Stimulated activated effector memory CD8-positive, alpha-beta T cell treated with anti-CD3 and anti-CD28 coated beads, Interleukin-12 subunit alpha, Interleukin-12 subunit beta, amount 100 ng/mL, for 72 hours (primary cell): ENCODE measurements at regions not wholly inside any gene's neighbourhood (a gene's known extent, or its start where the extent isn't known, plus 50 kb on each side); places are given as distances from the start of the nearest gene placed in this dataset.

Experiments
- ATAC-seq: fragments of 150-1000 bp; cut with Tn5 transposase; 2 replicates; pipeline ENCODE4 v1.10.0; 2021
- DNase-seq, 2 donors: peaks; one replicate each; pipeline ENCODE4 v3.0.0; 2021 to 2022; ENCODE audit warnings: low spot score in 2 of 2
- H3K27ac Mint-ChIP-seq: one replicate; pipeline ENCODE4 v1.8.0; 2022; ENCODE audit warnings: mild to moderate bottlenecking, mixed read lengths
- H3K36me3 Mint-ChIP-seq: one replicate; pipeline ENCODE4 v1.8.0; 2022; ENCODE audit warnings: mild to moderate bottlenecking, mixed read lengths
- H3K4me1 Mint-ChIP-seq: one replicate; pipeline ENCODE4 v1.8.0; 2022; ENCODE audit warnings: mixed read lengths
- H3K4me3 Mint-ChIP-seq: one replicate; pipeline ENCODE4 v1.8.0; 2022; ENCODE audit warnings: mild to moderate bottlenecking, mixed read lengths
- H3K9me3 Mint-ChIP-seq: one replicate; pipeline ENCODE4 v1.8.0; 2022; ENCODE audit warnings: mixed read lengths

DNA sequence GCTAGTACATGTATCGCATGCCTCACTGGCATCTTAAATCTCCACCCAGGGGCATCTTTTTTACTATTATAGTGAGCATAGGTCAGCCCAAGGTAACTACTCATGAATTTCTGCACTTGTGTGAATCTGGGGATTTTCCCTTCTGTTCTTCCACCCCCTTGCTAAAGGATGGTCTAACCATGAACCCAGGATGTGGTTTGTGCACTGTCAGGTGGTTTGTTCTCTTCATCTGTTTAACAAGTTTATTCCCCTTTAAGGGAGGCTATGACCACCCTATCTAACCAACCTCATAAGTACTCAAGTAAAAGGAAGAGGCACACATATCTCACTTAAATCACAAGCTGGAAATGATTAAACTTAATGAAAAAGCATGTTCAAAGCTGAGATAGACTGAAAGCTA lies 243.0 kb downstream of the RPRM start:
- ATAC-seq (peak; percentile 95), DNase-seq (peak in 1 of 2 donors; percentile 53)
- Mint-ChIP-seq H3K27ac (no peak overlapping the region), H3K36me3 (no peaks in the 10 kb centered on the region), H3K4me3 (no peak overlapping the region), H3K9me3 (peaks cover 3% of the 10 kb centered on the region), H3K4me1 (peaks cover 8% of the 10 kb centered on the region)

- Mint-ChIP-seq H3K27ac (no peak overlapping the region), H3K4me1 (peaks cover 8% of the 10 kb centered on the region), H3K9me3 (peaks cover 3% of the 10 kb centered on the region), H3K4me3 (no peak overlapping the region), H3K36me3 (no peaks in the 10 kb centered on the region)
- ATAC-seq (peak; percentile 37), DNase-seq (no peak)
Observed at GRCh38 chr2:153232464-153232863, 246.1 kb downstream of the RPRM start.

GRCh38 chr2:153230977-153231376 lies 247.6 kb downstream of the RPRM start:
- Mint-ChIP-seq H3K9me3 (peaks cover 7% of the 10 kb centered on the region), H3K36me3 (no peaks in the 10 kb centered on the region), H3K27ac (no peak overlapping the region), H3K4me3 (no peak overlapping the region), H3K4me1 (peaks cover 6% of the 10 kb centered on the region)
- DNase-seq (no peak), ATAC-seq (no peak)

DNA sequence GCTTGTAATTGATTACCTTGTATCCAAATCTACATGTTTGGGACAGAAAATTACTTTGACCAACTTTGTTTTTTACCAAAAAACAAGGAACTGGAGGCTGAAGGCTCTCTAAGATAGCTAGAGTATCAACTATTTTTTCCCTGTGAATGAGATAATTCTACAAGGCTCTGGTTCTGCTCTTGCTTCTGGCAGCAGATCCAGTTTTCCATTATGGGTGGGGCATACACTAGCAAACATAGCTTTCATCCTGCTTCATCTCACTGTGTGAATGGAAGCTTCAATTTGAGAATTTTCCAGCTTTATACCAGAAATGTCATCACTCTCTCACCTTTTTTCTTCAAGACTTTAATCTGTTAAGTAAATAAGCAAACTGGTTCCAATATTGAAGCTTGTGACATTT lies 249.7 kb downstream of the RPRM start:
- ATAC-seq (no peak), DNase-seq (no peak)
- H3K4me3 Mint-ChIP-seq, result no peak overlapping the region
- H3K27ac Mint-ChIP-seq, result no peak overlapping the region
- peaks cover 11% of the 10 kb centered on the region for H3K9me3 Mint-ChIP-seq
- H3K36me3 Mint-ChIP-seq, result no peaks in the 10 kb centered on the region
- no peaks in the 10 kb centered on the region for H3K4me1 Mint-ChIP-seq

DNA sequence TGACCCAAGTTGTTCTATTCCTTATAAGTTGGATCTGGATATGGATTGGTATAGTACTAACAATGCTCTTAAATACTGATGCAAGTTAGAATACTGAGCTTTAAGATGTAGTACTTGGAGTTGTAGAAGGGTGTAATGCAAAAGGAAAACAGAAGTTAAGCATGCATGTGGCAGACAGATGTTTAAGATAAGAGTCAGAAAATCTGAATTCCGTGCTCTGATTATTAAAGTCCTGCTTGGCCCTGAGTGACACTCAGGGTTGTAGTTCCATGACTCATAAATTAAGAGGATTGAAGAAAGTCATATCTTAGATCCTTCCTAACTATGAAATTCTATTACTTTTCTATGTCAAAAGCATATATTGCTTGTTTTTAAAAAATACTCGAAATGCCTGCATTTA lies 250.6 kb downstream of the RPRM start:
- H3K9me3 Mint-ChIP-seq, result peaks cover 12% of the 10 kb centered on the region

GRCh38 chr2:153222231-153223165 lies 256.1 kb downstream of the RPRM start:
- no peak for ATAC-seq
- Mint-ChIP-seq H3K4me3 (no peak overlapping the region), H3K36me3 (no peaks in the 10 kb centered on the region), H3K9me3 (peaks cover 12% of the 10 kb centered on the region), H3K27ac (no peak overlapping the region), H3K4me1 (no peaks in the 10 kb centered on the region)
- DNase-seq, result no peak

More for the DNA sequence above, 250.6 kb downstream of the RPRM start:
- DNase-seq (no peak), ATAC-seq (no peak)
- no peak overlapping the region for H3K27ac Mint-ChIP-seq
- H3K4me3 Mint-ChIP-seq, result no peak overlapping the region
- no peaks in the 10 kb centered on the region for H3K4me1 Mint-ChIP-seq
- no peaks in the 10 kb centered on the region for H3K36me3 Mint-ChIP-seq

GRCh38 chr2:153221506-153221905 lies 257.1 kb downstream of the RPRM start:
- H3K4me3 Mint-ChIP-seq, result no peak overlapping the region
- DNase-seq (no peak), ATAC-seq (no peak)
- no peak overlapping the region for H3K27ac Mint-ChIP-seq
- peaks cover 8% of the 10 kb centered on the region for H3K9me3 Mint-ChIP-seq
- H3K36me3 Mint-ChIP-seq, result no peaks in the 10 kb centered on the region
- no peaks in the 10 kb centered on the region for H3K4me1 Mint-ChIP-seq

DNA sequence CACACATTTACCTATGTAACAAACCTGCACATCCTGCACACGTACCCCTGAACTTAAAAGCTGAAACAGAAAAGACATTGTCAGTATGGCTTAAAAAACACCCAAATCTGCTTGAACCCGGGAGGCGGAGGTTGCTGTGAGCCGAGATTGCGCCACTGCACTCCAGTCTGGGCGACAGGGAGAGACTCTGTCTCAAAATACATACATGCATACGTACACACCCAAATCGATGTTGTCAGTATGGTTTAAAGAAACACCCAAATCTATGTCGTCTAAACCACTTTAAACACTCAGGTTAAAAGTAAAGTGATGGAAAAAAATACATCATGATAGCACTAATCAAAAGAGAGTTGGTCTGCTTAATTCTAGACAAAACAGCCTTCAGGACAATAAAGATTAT lies 257.5 kb downstream of the RPRM start:
- no peaks in the 10 kb centered on the region for H3K36me3 Mint-ChIP-seq
- no peak overlapping the region for H3K27ac Mint-ChIP-seq
- DNase-seq (no peak), ATAC-seq (no peak)
- peaks cover 8% of the 10 kb centered on the region for H3K9me3 Mint-ChIP-seq
- H3K4me3 Mint-ChIP-seq, result no peak overlapping the region
- H3K4me1 Mint-ChIP-seq, result no peaks in the 10 kb centered on the region

DNA sequence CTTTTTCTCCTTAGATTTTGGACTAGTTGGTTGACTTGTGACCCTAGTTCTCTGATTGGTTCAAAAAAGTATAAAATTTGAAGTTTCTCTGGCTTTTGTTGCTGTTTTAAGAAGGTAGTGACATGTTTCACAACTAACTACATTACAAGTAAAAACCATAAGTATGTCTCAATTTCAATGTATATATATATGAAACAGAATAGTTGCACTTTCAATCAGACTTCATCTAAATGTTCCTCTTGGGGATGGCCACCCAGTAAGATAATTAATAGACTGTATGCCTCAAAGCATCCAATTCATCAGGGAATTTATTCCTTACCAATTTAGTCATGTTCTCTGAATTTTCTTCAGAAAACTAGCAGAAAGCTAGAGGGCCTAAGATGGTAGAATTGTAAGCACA lies 259.7 kb downstream of the RPRM start:
- ATAC-seq, result no peak
- Mint-ChIP-seq H3K4me3 (no peak overlapping the region), H3K4me1 (no peaks in the 10 kb centered on the region), H3K9me3 (peaks cover under 1% of the 10 kb centered on the region), H3K36me3 (no peaks in the 10 kb centered on the region), H3K27ac (no peak overlapping the region)
- DNase-seq, result no peak

DNA sequence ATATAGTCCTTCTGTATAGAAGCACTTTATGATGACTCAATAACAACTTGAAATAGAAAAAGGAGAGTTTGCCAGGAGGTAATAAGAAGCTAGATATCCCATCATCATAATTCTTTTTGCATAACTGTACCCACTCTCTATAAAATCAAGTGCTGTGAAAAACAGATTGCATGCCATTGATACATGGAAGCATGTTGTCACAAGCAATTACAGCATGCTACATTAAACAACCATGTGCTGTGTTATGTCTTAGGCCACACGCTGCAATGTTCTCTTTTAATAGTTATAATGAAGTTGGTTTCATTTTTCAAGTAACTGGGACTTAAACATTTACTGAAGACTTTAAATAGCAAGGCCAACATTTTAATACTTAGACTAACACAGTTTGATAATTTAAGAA lies 264.2 kb downstream of the RPRM start:
- Mint-ChIP-seq H3K36me3 (no peaks in the 10 kb centered on the region), H3K4me3 (no peak overlapping the region), H3K9me3 (no peaks in the 10 kb centered on the region), H3K27ac (no peak overlapping the region), H3K4me1 (no peaks in the 10 kb centered on the region)
- ATAC-seq (no peak), DNase-seq (no peak)

DNA sequence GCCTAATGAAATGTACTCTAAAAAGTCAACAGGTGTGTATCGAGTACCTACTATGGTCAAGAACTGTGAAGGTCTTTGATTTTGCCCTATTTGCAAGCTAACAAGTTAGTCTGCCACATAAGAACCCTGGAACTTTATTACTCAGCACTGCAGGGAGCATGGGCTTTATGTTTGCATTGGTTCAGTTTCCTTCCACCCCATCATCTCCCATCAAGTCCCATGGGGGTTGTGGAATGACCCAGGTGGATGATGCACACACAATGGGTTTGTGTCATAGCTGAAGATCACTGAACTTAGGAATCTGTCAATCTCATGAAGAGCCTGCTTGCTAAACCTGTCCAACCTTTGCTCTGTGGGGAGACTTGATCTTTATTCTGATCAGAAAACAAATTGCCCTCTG lies 265.5 kb downstream of the RPRM start:
- no peaks in the 10 kb centered on the region for H3K36me3 Mint-ChIP-seq
- no peak for DNase-seq
- H3K27ac Mint-ChIP-seq, result no peak overlapping the region
- no peaks in the 10 kb centered on the region for H3K9me3 Mint-ChIP-seq
- ATAC-seq, result no peak
- no peak overlapping the region for H3K4me3 Mint-ChIP-seq
- no peaks in the 10 kb centered on the region for H3K4me1 Mint-ChIP-seq

- Mint-ChIP-seq H3K4me3 (no peak overlapping the region), H3K9me3 (peaks cover 12% of the 10 kb centered on the region), H3K4me1 (no peaks in the 10 kb centered on the region), H3K27ac (no peak overlapping the region), H3K36me3 (no peaks in the 10 kb centered on the region)
- DNase-seq, result no peak
- ATAC-seq, result peak; percentile 43
Observed at GRCh38 chr2:153197402-153198386, 280.9 kb downstream of the RPRM start.

DNA sequence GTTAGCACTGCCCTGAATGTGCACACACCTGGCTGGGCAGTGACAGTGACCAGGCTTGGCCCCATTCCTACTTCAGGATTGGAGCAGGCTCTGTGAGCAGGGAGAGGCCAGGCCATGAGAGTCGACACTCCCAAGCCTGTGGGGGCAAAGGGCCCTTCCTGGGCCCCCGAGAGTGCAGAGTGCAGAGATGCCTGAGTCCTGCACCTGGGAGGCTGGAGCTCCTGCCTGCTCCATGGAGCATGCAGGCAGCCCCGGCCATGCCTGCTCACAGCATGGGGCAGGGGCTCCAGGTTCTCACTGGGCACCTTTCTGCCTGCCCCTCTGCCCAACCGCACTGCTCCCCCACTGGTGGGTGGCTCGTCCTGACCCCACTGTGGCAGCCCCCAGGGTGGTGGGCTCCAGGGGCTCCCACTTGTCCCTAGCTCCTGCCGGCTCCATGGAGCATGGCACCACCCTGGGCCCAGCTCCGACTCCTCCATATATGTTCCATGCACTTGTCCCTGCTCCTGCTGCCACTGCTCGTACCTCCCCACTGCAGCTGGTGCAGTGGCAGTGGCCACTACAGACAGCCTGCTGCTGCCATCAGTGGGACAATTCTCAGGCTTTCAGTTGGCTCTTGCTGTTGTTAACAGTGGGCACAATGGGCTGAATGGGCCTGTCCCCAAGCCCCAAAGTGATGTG lies 282.0 kb downstream of the RPRM start:
- no peak overlapping the region for H3K4me3 Mint-ChIP-seq
- peaks cover 17% of the 10 kb centered on the region for H3K9me3 Mint-ChIP-seq
- DNase-seq (no peak), ATAC-seq (peak; percentile 25)
- H3K27ac Mint-ChIP-seq, result no peak overlapping the region
- H3K4me1 Mint-ChIP-seq, result no peaks in the 10 kb centered on the region
- no peaks in the 10 kb centered on the region for H3K36me3 Mint-ChIP-seq

DNA sequence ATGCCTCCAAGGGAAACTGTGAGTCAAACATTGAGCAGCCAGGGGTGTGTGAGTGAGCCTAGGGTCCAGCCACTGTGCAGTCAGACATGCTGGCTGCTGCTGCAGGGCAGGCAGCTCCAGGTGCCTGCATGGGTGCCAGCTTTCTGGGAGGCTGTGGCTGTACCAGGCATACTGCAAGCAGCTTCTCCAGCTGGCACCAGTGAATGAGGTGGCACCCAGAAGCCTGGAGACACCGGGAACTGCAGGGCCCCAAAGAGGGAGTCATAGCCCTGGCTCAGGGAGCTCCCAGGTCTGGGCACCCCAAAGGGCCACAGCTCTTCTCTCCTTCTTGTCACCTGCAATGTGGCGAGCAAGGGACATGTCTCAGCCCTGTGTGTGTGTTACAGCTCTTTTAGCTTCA lies 283.2 kb downstream of the RPRM start:
- Mint-ChIP-seq H3K27ac (no peak overlapping the region), H3K4me3 (no peak overlapping the region), H3K4me1 (no peaks in the 10 kb centered on the region), H3K9me3 (peaks cover 20% of the 10 kb centered on the region), H3K36me3 (no peaks in the 10 kb centered on the region)
- ATAC-seq, result no peak
- DNase-seq, result no peak
